Memory B cell (primary cell): ENCODE measurements at regions not wholly inside any gene's neighbourhood (a gene's known extent, or its start where the extent isn't known, plus 50 kb on each side); places are given as distances from the start of the nearest gene placed in this dataset.

Experiments
- ATAC-seq: fragments of 150-1000 bp; cut with Tn5 transposase; 2 replicates; pipeline ENCODE4 v1.10.0; 2021; ENCODE audit warnings: low read depth, mild to moderate bottlenecking, moderate library complexity
- DNase-seq, 2 donors: peaks; one replicate each; pipeline ENCODE4 v3.0.0; 2022; ENCODE audit warnings: low spot score in 2 of 2
- H3K27ac Mint-ChIP-seq: one replicate; pipeline ENCODE4 v1.8.0; 2022; ENCODE audit warnings: mild to moderate bottlenecking, moderate library complexity, mixed read lengths
- H3K27me3 Mint-ChIP-seq: one replicate; pipeline ENCODE4 v1.8.0; 2022; ENCODE audit warnings: mixed read lengths
- H3K36me3 Mint-ChIP-seq: one replicate; pipeline ENCODE4 v1.8.0; 2022; ENCODE audit warnings: mild to moderate bottlenecking, mixed read lengths
- H3K4me1 Mint-ChIP-seq: one replicate; pipeline ENCODE4 v1.8.0; 2022; ENCODE audit warnings: mixed read lengths
- H3K4me3 Mint-ChIP-seq: one replicate; pipeline ENCODE4 v1.8.0; 2022; ENCODE audit warnings: mild to moderate bottlenecking, moderate library complexity, mixed read lengths
- H3K9me3 Mint-ChIP-seq: one replicate; pipeline ENCODE4 v1.8.0; 2022; ENCODE audit warnings: mixed read lengths

DNA sequence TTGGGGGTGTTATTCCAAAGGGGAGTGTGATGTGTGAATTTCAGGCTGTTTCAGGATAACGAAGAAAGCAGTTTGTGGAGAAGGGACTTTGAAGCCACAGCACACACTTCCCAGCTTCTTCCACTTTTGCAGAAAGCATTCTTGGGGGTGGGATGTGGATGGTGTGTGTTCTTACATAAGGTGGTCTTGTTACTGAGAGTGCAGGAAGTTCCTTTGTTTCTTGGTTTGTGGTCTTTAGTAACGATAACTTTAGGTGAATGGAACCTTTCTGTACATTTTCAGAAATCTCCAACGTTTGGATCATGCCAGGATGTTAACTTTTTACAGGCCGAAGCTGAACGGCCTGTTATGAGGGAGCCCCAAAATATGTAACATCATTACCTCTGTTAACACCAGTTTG is 251.8 kb downstream of the KCNRG start:
- no peak for DNase-seq
- peaks cover 5% of the 10 kb centered on the region for H3K4me1 Mint-ChIP-seq
- no peak overlapping the region for H3K4me3 Mint-ChIP-seq
- no peak overlapping the region for H3K27ac Mint-ChIP-seq
- ATAC-seq = no peak
- peaks cover 2% of the 10 kb centered on the region for H3K36me3 Mint-ChIP-seq
- H3K9me3 Mint-ChIP-seq = no peaks in the 10 kb centered on the region
- H3K27me3 Mint-ChIP-seq = peaks cover 2% of the 10 kb centered on the region

DNA sequence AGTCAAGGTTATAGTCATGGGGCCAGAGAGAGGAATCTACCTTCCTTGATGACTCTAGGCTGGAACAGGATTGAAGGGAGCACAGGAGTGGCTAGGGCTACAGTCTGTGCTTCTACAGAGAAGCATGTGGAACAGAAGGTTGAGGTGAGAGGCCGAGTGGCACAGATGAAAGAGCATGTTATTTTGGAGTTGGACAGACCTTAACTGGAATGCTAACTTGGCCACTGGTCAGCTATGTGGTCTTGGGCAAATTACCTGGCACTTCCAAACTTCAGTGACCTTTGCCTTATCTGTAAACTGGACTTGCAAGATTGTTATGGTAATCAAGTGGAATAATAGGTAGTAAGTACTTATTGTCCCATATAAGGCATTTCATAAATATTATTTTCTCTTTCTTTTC is 252.7 kb downstream of the KCNRG start:
- H3K27ac Mint-ChIP-seq = no peak overlapping the region
- ATAC-seq (no peak), DNase-seq (no peak)
- H3K27me3 Mint-ChIP-seq = peaks cover 4% of the 10 kb centered on the region
- no peak overlapping the region for H3K4me3 Mint-ChIP-seq
- H3K9me3 Mint-ChIP-seq = peaks cover 2% of the 10 kb centered on the region
- peaks cover 5% of the 10 kb centered on the region for H3K4me1 Mint-ChIP-seq
- peaks cover 2% of the 10 kb centered on the region for H3K36me3 Mint-ChIP-seq

DNA sequence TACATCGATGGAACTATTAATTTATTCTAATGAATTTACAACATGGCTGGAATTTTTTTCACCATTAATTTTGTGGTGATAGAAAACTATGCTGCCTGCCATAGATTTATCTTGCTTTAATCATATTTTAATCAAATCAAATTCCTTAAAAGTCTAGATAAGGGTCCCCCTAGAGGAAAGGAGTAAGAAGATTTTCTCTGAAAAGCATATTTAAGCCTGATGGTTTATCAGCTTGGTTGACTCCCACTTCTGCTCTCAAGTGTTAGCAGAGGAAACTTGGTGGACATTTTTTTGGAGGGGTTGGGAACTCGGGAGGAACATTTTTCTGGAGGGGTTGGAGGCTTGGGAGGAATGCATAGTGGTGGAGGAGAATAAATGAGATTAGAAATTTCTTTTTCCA is 253.3 kb downstream of the KCNRG start:
- H3K9me3 Mint-ChIP-seq = peaks cover 2% of the 10 kb centered on the region
- H3K4me1 Mint-ChIP-seq = peaks cover 5% of the 10 kb centered on the region
- no peak overlapping the region for H3K4me3 Mint-ChIP-seq
- ATAC-seq (no peak), DNase-seq (no peak)
- H3K27ac Mint-ChIP-seq = no peak overlapping the region
- peaks cover 4% of the 10 kb centered on the region for H3K27me3 Mint-ChIP-seq
- peaks cover 2% of the 10 kb centered on the region for H3K36me3 Mint-ChIP-seq

DNA sequence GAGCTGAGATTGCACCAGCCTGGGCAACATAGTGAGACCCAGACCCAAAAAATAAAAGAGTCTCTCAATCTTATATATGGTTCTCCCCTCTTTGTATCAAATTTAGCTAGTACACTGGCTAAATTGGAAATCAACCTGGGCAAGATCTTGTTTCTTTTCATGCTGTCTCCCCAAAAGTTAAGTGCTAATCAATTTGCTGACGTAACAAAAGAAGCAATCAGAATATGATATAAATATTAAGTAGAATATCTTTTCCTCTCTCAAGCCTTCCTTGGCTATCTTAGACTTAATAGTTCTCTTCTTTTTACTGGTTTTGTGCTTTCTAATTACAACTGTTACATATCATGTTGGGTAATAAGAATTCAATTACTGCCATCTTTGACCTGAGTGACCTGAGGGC is 258.9 kb downstream of the KCNRG start:
- peaks cover 4% of the 10 kb centered on the region for H3K27me3 Mint-ChIP-seq
- no peak overlapping the region for H3K4me3 Mint-ChIP-seq
- ATAC-seq (no peak), DNase-seq (no peak)
- H3K27ac Mint-ChIP-seq = no peak overlapping the region
- H3K4me1 Mint-ChIP-seq = peaks cover 8% of the 10 kb centered on the region
- H3K9me3 Mint-ChIP-seq = peaks cover 2% of the 10 kb centered on the region
- H3K36me3 Mint-ChIP-seq = peaks cover 2% of the 10 kb centered on the region

DNA sequence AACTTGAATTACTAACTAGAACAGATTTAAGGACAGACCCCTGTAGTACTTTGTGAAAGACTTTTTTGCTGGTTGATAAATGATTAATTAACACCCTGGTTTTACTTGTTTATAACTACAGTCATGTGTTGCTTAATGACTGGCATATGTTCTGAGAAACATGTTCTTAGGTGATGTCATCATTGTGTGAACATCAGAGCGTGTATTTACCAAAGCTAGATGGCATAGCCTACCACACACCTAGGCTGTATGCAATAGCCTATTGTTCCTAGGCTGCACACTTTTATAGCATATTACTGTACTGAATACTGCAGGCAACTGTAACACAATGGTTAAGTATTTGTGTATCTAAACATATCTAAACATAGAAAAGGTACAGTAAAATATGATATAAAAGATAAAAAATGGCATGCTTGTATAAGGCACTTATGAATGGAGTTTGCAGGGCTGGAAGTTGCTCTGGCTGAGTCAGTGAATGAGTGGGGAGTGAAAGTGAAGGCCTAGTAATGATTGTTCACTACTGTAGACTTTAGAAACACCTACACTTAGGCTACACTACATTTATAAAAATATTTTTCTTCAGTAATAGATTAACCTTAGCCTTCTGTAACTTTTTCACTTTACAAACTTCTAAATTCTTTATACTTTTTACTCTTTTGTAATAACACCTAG is 260.3 kb downstream of the KCNRG start:
- peaks cover 2% of the 10 kb centered on the region for H3K36me3 Mint-ChIP-seq
- peaks cover 8% of the 10 kb centered on the region for H3K4me1 Mint-ChIP-seq

DNA sequence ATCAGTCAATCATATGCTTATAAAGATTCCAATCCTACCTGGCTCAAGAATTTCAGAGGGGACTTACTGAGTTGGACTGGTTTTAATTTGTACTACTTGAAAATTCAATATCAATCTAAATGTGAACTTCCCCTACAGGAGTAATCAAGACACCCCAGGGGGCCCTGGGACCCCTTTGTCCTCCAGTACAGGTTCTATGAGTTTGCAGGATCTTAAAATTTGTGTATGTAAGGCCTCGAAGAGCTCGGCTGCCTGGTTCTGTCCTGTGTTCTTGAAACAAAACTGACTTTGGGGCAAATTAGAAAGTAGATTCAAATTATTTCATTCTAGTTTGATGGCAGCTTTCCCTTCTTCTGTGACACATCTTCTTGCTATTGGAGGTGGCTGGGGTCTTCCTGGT is 261.3 kb downstream of the KCNRG start:
- H3K4me1 Mint-ChIP-seq = peaks cover 3% of the 10 kb centered on the region
- peaks cover 2% of the 10 kb centered on the region for H3K9me3 Mint-ChIP-seq
- H3K27ac Mint-ChIP-seq = no peak overlapping the region
- H3K36me3 Mint-ChIP-seq = no peaks in the 10 kb centered on the region
- ATAC-seq (no peak), DNase-seq (no peak)
- peaks cover 2% of the 10 kb centered on the region for H3K27me3 Mint-ChIP-seq
- no peak overlapping the region for H3K4me3 Mint-ChIP-seq

More for the DNA sequence above, 260.3 kb downstream of the KCNRG start:
- Mint-ChIP-seq H3K4me3 (no peak overlapping the region), H3K27me3 (peaks cover 4% of the 10 kb centered on the region), H3K9me3 (peaks cover 2% of the 10 kb centered on the region), H3K27ac (no peak overlapping the region)
- ATAC-seq (no peak), DNase-seq (no peak)

DNA sequence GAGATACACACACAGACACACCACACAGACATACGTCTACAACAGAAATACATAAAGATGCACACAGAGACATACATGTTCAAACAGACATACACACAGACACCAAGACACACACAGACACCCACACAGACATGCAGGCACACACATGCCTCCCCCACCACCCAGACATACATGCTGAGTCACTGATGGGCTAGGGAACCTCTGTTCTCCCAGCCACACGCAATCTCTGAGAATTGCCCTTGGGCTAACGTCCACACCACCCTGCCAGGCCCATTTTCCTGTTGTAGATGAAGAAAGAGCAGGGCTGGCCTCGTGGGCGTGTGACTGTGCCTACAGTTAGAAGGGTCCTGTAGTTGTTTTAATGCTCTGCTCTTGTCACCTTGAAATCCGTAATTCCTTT is 261.9 kb downstream of the KCNRG start:
- no peaks in the 10 kb centered on the region for H3K36me3 Mint-ChIP-seq
- ATAC-seq (no peak), DNase-seq (no peak)
- no peak overlapping the region for H3K27ac Mint-ChIP-seq
- H3K27me3 Mint-ChIP-seq = peaks cover 2% of the 10 kb centered on the region
- peaks cover 3% of the 10 kb centered on the region for H3K4me1 Mint-ChIP-seq
- peaks cover 4% of the 10 kb centered on the region for H3K9me3 Mint-ChIP-seq
- H3K4me3 Mint-ChIP-seq = no peak overlapping the region

DNA sequence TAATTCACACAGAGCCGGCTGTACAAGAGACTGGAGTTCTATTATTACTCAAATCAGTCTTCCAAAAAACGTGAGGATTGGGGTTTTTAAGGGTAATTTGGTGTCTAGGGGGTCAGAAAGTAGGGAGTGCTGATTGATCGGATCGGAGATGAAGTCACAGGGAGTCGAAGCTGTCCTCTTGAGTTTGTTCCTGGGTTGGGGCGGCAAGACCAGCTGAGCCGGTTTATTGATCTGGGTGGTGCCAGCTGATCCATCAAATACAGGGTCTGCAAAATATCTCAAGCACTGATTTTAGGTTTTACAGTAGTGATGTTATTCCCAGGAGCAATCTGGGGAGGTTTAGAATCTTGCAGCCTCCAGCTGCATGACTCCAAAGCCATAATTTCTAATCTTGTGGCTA is 262.7 kb downstream of the KCNRG start:
- Mint-ChIP-seq H3K4me1 (peaks cover 3% of the 10 kb centered on the region), H3K4me3 (no peak overlapping the region), H3K27ac (no peak overlapping the region), H3K36me3 (peaks cover 4% of the 10 kb centered on the region), H3K27me3 (peaks cover 2% of the 10 kb centered on the region), H3K9me3 (peaks cover 7% of the 10 kb centered on the region)
- ATAC-seq = no peak
- DNase-seq = no peak

DNA sequence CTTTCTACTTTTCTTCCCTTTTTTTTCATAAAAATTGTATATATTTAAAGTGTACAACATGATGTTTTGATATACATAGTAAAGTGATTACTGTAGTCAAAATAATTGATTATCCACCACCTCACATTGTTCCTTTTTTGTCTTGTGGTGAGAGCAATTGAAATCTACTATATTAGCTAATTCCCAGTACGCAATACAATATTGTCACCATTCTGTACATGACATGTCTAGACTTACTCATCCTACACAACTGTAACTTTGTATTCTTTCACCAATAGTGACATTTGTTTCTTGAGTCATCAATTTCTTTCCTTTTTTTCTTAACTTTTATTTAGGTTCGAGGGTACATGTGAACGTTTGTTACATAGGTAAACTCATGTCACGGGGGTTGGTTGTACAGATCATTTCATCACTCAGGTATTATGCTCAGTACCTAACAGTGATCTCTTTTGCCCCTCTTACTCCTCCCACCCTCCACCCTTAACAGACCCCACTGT is 265.2 kb downstream of the KCNRG start:
- Mint-ChIP-seq H3K4me1 (peaks cover 15% of the 10 kb centered on the region), H3K36me3 (peaks cover 4% of the 10 kb centered on the region), H3K27me3 (peaks cover 2% of the 10 kb centered on the region), H3K4me3 (no peak overlapping the region), H3K27ac (no peak overlapping the region), H3K9me3 (peaks cover 7% of the 10 kb centered on the region)
- DNase-seq (no peak), ATAC-seq (no peak)

DNA sequence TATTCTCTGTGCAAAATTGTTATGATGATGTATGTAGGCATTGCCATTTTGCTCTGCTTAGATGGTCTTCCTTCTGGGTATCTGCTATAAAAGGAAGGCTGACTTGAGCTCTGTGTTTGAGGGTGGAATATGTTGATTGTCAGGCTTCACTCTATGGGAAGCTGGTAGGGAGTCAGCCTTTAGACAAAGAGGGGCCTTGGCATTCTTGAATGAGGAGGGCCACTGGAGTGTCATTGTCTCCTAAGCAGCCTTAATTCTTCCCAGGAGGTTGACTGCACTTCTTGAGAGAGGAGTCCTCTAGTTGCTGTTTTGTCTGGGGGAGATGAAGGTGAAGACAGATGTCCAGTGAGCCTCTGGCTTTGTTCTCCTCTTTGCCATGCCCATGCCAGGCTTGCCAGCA is 266.8 kb downstream of the KCNRG start:
- H3K27ac Mint-ChIP-seq = no peak overlapping the region
- DNase-seq (no peak), ATAC-seq (no peak)
- peaks cover 7% of the 10 kb centered on the region for H3K9me3 Mint-ChIP-seq
- peaks cover 4% of the 10 kb centered on the region for H3K36me3 Mint-ChIP-seq
- H3K4me3 Mint-ChIP-seq = no peak overlapping the region
- peaks cover 2% of the 10 kb centered on the region for H3K27me3 Mint-ChIP-seq
- H3K4me1 Mint-ChIP-seq = peaks cover 16% of the 10 kb centered on the region

DNA sequence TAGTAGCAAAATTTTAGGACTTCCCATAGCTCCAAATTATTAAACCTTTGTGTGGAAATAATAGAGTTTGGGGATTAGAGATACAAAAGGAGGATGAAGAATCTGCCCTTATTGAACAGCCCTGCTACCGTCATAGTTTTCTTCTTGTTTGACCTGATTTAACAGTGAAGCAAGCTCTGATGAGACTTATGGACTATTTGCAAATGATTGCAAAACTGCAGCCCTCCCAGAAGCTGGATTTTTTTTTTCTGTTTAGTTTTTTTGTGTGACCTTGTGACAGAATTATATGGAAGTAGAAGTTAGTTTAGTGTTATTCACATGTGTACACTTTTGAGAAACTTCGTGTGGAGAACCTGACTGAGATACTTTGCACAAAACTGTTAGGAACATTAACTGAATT is 267.8 kb downstream of the KCNRG start:
- ATAC-seq (no peak), DNase-seq (no peak)
- no peak overlapping the region for H3K27ac Mint-ChIP-seq
- peaks cover 15% of the 10 kb centered on the region for H3K4me1 Mint-ChIP-seq
- no peak overlapping the region for H3K4me3 Mint-ChIP-seq
- H3K36me3 Mint-ChIP-seq = peaks cover 4% of the 10 kb centered on the region
- peaks cover 2% of the 10 kb centered on the region for H3K27me3 Mint-ChIP-seq
- H3K9me3 Mint-ChIP-seq = peaks cover 7% of the 10 kb centered on the region

DNA sequence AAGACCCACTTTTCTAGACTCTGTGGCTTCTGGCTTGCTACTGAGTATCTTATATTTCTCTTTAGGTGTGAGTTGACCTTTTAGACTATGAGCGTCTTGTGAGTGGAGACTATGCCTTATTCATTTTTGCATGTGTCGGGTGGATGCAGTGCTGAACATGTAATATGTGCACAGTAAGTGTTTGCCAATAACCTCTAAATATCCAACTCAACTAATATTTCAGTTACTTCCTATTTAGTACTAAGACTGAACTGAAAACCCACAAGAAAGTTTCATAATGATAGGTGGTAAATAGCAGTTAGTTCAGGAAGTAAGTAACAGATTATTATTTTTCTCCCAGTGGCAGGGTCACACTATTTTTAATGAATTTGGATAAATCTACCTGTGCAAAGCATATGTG is 269.3 kb downstream of the KCNRG start:
- Mint-ChIP-seq H3K36me3 (peaks cover 8% of the 10 kb centered on the region), H3K4me1 (peaks cover 15% of the 10 kb centered on the region), H3K9me3 (peaks cover 8% of the 10 kb centered on the region), H3K27me3 (peaks cover 2% of the 10 kb centered on the region), H3K4me3 (no peak overlapping the region), H3K27ac (no peak overlapping the region)
- no peak for ATAC-seq
- DNase-seq = no peak

DNA sequence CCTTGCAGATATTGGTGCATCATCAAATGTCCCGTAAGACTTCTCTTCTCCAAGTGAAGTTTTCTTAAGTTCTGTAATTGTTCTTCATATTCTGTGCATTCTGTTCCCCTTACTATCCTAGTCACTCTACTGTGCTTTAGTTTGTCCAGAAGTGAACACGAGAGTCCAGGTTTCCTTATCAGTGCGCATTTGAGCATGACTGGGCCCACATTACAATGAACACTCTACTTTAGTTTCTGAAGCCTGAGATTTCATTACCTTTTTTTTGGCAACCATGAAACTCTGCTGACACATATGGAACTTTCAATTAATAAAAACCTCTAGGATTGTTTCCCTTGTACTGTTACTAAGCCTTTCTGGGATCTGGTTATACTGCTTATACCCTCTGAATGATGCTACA is 270.0 kb downstream of the KCNRG start:
- peaks cover 15% of the 10 kb centered on the region for H3K4me1 Mint-ChIP-seq
- peaks cover 2% of the 10 kb centered on the region for H3K27me3 Mint-ChIP-seq
- peaks cover 11% of the 10 kb centered on the region for H3K36me3 Mint-ChIP-seq
- H3K27ac Mint-ChIP-seq = no peak overlapping the region
- DNase-seq = no peak
- no peak for ATAC-seq
- no peak overlapping the region for H3K4me3 Mint-ChIP-seq
- H3K9me3 Mint-ChIP-seq = peaks cover 10% of the 10 kb centered on the region

DNA sequence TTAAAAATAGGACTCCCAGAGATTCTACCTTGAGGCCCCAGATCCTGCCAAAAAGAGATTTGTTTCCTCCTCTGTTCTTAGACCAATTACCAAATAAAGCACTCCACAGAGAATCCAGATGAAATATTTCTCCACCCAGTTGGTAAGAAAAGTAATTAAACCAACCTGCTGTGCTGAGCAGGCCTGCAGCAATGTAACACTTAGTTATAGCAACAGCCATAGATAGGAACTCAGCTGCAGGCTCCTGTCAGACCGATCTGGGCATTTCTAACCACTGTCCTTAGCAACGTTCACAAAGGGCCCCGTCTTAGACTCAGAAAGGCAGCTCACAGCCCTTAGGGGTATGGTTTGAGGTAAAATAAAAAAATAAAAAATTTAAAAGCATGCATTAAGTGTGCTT is 271.1 kb downstream of the KCNRG start:
- Mint-ChIP-seq H3K36me3 (peaks cover 11% of the 10 kb centered on the region), H3K4me3 (no peak overlapping the region), H3K4me1 (peaks cover 15% of the 10 kb centered on the region), H3K27me3 (peaks cover 5% of the 10 kb centered on the region), H3K27ac (no peak overlapping the region), H3K9me3 (peaks cover 10% of the 10 kb centered on the region)
- no peak for ATAC-seq
- DNase-seq = no peak

DNA sequence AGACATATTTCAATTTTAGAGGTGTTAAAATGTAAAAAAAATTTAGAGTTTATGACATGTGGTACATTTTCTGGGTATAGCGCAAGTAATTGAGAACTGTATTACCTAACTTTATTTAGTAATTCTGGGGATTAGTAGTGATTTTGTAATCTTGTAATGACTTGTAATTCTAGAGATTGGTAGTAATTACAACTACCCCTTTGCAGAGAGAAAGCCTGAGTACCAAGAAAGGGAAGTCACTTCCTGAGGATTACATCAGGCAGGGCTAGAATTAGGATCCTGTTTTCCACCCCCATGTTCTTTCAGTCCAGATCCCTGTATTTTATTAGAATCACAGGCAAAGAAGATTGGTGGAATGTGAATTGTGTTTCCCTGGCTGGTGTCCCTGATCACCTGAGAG is 274.9 kb downstream of the KCNRG start:
- ATAC-seq (no peak), DNase-seq (no peak)
- peaks cover 2% of the 10 kb centered on the region for H3K27me3 Mint-ChIP-seq
- H3K36me3 Mint-ChIP-seq = peaks cover 7% of the 10 kb centered on the region
- no peak overlapping the region for H3K27ac Mint-ChIP-seq
- H3K4me1 Mint-ChIP-seq = peaks cover 8% of the 10 kb centered on the region
- H3K4me3 Mint-ChIP-seq = no peak overlapping the region
- H3K9me3 Mint-ChIP-seq = peaks cover 5% of the 10 kb centered on the region
